ENCODE measurements at regions not wholly inside any gene's neighbourhood (a gene's known extent, or its start where the extent isn't known, plus 50 kb on each side); places are given as distances from the start of the nearest gene placed in this dataset.

DNA sequence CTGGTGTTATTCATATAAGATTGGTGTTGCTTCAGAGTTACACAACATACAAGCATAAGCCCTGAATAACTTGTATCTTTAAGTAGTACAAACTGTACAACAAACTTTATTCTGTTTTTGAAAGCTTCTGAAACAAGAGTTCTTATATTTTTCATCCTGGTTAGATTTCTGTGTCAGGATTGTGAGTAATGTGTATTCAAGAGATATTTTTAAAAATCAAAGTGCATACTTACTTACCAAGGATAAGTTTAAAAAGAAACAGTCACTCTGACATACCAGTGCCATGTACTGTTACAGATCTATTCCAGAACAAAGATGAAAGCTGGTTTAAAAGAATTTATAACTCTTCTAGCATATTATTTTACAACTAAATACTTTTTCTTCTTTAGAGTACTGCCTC lies 755.1 kb downstream of the ZPLD1 start:
- TF ChIP-seq CTCF (IDR thresholded peaks at IDR 0.05) (no peak), POLR2A (IDR thresholded peaks at IDR 0.05) (no peak)
